HL-60 (cell line): ENCODE measurements at regions not wholly inside any gene's neighbourhood (a gene's known extent, or its start where the extent isn't known, plus 50 kb on each side); places are given as distances from the start of the nearest gene placed in this dataset.
"Not testable (repeated sequence)": the region's sequence is repeated elsewhere in the genome, so short reads cannot be mapped to it uniquely, and the experiment has no call there.

Experiments used
- DNase-seq, 2 experiments: peaks; one replicate each; pipeline ENCODE4 v3.0.0-alpha.2; 2010 to 2020; ENCODE audit warnings: low read depth in 1 of 2, low spot score in 1 of 2
- H3K27ac ChIP-seq: fragments of 250-450 bp; sonication (Bioruptor Pico); replicated peaks from 2 replicates; pipeline ENCODE4 v1.5.1; 2020; ENCODE audit warnings: mild to moderate bottlenecking, moderate library complexity
- H3K27me3 ChIP-seq: fragments of 250-450 bp; sonication (Bioruptor Pico); 2 replicates; pipeline ENCODE4 v1.5.1; 2021; ENCODE audit warnings: mild to moderate bottlenecking, moderate library complexity; ENCODE audit not compliant: insufficient read depth, poor library complexity, severe bottlenecking
- H3K4me3 ChIP-seq: replicated peaks from 2 replicates; pipeline ENCODE4 v1.5.1; 2011; ENCODE audit warnings: mild to moderate bottlenecking, control low read depth, low read length; ENCODE audit not compliant: insufficient read depth
- CTCF ChIP-seq: IDR thresholded peaks from one replicate; pipeline ENCODE4 v1.5.1; 2011; ENCODE audit warnings: low read length, control low read depth, inconsistent platforms; ENCODE audit not compliant: insufficient read depth
- GABPA ChIP-seq: IDR thresholded peaks from 2 replicates; pipeline ENCODE4 v1.6.1; 2012; ENCODE audit warnings: low read depth
- POLR2AphosphoS5 ChIP-seq: IDR thresholded peaks from 2 replicates; pipeline ENCODE4 v1.6.1; 2012; ENCODE audit warnings: low read depth
- REST ChIP-seq: IDR thresholded peaks from 2 replicates; pipeline ENCODE4 v1.6.1; 2012; ENCODE audit warnings: low read depth; ENCODE audit not compliant: insufficient replicate concordance
- SPI1 ChIP-seq: IDR thresholded peaks from 2 replicates; pipeline ENCODE4 v1.6.1; 2012; ENCODE audit warnings: low read depth, mild to moderate bottlenecking, borderline replicate concordance

GRCh38 chr6:106745197-106745770, 115.9 kb downstream of the QRSL1 start:
- Histone ChIP-seq H3K27ac (no peak overlapping the region), H3K27me3 (no peaks in the 10 kb centered on the region), H3K4me3 (no peak overlapping the region)
- TF ChIP-seq POLR2AphosphoS5 (no peak), GABPA (no peak), CTCF (no peak), REST (no peak), SPI1 (no peak)
- DNase-seq: no peak

- DNase-seq: no peak
- no peak for TF ChIP-seq REST
- no peak for TF ChIP-seq GABPA
- TF ChIP-seq POLR2AphosphoS5: no peak
- TF ChIP-seq CTCF: no peak
- no peak for TF ChIP-seq SPI1
- no peak overlapping the region for H3K4me3 ChIP-seq
- no peaks in the 10 kb centered on the region for H3K27me3 ChIP-seq
- no peak overlapping the region for H3K27ac ChIP-seq
Observed at GRCh38 chr6:106744781-106745180, 115.4 kb downstream of the QRSL1 start.

GRCh38 chr6:106744029-106744428, 114.7 kb downstream of the QRSL1 start:
- H3K27me3 ChIP-seq, H3K4me3 ChIP-seq, DNase-seq, H3K27ac ChIP-seq: not testable (repeated sequence)

- no peaks in the 10 kb centered on the region for H3K27me3 ChIP-seq
- no peak overlapping the region for H3K27ac ChIP-seq
- H3K4me3 ChIP-seq: no peak overlapping the region
- no peak for TF ChIP-seq GABPA
- no peak for TF ChIP-seq SPI1
- TF ChIP-seq REST: no peak
- TF ChIP-seq CTCF: no peak
- no peak for TF ChIP-seq POLR2AphosphoS5
- no peak for DNase-seq
Observed at GRCh38 chr6:106743612-106744011, 114.2 kb downstream of the QRSL1 start.
